GM13977 (cell line): ENCODE measurements at regions not wholly inside any gene's neighbourhood (a gene's known extent, or its start where the extent isn't known, plus 50 kb on each side); places are given as distances from the start of the nearest gene placed in this dataset.

Experiments
- DNase-seq: peaks from one replicate; pipeline ENCODE4 v3.0.0; 2012; ENCODE audit warnings: low spot score
- in situ Hi-C: fragments of 300-500 bp; cut with MboI; formaldehyde crosslinking; loops from one replicate; pipeline ENCODE4 v1.12.0; 2022; ENCODE audit warnings: low sequenced_read_pairs, low pct_unique_long_range_greater_than_20kb, mixed read lengths, inconsistent platforms; ENCODE audit not compliant: unreplicated experiment
- TF ChIP-seq, protein P1 (sequence below): IDR thresholded peaks from 2 replicates; pipeline ENCODE4 v1.5.1; 2012; ENCODE audit warnings: mild to moderate bottlenecking, control low read depth; ENCODE audit not compliant: insufficient read depth; ENCODE audit errors: extremely low read depth, missing control alignments

DNA sequence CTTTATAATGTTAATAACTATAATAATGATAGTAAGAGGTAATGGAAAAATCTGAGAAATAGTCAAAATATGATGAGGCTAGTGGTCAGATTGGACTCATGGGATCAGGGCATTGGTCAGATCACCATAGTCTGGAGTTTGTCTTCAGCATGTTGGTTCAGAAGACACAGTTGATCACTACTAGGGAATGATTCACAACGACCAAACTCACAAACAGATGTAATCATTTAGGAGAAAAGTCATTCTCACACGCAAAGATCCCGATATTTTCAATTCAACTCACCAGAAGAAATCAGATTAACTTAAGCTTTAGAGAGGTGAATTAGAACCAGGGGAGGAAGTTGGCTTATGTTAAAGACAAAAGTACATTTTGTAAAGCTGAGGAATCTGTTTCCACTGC is 131.8 kb downstream of the LURAP1L start:
- TF ChIP-seq, protein P1, sequence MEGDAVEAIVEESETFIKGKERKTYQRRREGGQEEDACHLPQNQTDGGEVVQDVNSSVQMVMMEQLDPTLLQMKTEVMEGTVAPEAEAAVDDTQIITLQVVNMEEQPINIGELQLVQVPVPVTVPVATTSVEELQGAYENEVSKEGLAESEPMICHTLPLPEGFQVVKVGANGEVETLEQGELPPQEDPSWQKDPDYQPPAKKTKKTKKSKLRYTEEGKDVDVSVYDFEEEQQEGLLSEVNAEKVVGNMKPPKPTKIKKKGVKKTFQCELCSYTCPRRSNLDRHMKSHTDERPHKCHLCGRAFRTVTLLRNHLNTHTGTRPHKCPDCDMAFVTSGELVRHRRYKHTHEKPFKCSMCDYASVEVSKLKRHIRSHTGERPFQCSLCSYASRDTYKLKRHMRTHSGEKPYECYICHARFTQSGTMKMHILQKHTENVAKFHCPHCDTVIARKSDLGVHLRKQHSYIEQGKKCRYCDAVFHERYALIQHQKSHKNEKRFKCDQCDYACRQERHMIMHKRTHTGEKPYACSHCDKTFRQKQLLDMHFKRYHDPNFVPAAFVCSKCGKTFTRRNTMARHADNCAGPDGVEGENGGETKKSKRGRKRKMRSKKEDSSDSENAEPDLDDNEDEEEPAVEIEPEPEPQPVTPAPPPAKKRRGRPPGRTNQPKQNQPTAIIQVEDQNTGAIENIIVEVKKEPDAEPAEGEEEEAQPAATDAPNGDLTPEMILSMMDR: no peak
- DNase-seq: no peak
- in situ Hi-C loops: no loop called here

DNA sequence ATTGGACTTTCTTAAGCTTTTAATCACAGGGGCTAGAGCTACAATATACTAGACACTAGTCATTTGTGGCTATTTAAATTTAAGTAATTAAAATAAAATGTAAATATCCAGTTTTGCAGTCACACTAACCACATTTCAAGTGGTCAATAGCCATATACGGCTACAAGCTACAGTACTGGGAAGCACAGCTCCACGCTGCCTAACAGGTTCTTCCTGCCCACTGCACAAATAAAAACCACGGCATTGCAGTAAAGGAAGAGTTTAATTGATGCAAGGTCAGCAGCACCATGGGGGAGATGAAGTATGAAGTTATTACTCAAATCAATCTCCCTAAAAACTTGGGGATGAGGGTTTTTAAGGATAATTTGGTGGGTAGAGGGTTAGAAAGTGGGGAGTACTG is 134.1 kb downstream of the LURAP1L start:
- TF ChIP-seq, protein P1: no peak
- in situ Hi-C loops: no loop called here
- no peak for DNase-seq

GRCh38 chr9:12915366-12915954 is 140.6 kb downstream of the LURAP1L start:
- TF ChIP-seq, protein P1: no peak
- in situ Hi-C loops: no loop called here
- no peak for DNase-seq

GRCh38 chr9:12916042-12916441 is 141.2 kb downstream of the LURAP1L start:
- no peak for DNase-seq
- TF ChIP-seq, protein P1: no peak
- in situ Hi-C loops: no loop called here

- TF ChIP-seq, protein P1: no peak
- in situ Hi-C loops: no loop called here
- DNase-seq: no peak
Observed at GRCh38 chr9:12920437-12920836, 145.6 kb downstream of the LURAP1L start.

GRCh38 chr9:12921621-12922020 is 146.8 kb downstream of the LURAP1L start:
- DNase-seq: no peak
- in situ Hi-C loops: no loop called here
- TF ChIP-seq, protein P1: no peak
